SKM-1 treated with dmso at 0.1 percent for 144 hours (cell line): ENCODE measurements at regions not wholly inside any gene's neighbourhood (a gene's known extent, or its start where the extent isn't known, plus 50 kb on each side); places are given as distances from the start of the nearest gene placed in this dataset.

Source experiments
- DNase-seq: peaks from one replicate; lab custom pipeline; 2025; ENCODE audit not compliant: unreplicated experiment; lab: John Stamatoyannopoulos, UW

GRCh38 chr6:98516206-98516605 is 318.2 kb upstream of the POU3F2 start:
- DNase-seq, result no peak

DNA sequence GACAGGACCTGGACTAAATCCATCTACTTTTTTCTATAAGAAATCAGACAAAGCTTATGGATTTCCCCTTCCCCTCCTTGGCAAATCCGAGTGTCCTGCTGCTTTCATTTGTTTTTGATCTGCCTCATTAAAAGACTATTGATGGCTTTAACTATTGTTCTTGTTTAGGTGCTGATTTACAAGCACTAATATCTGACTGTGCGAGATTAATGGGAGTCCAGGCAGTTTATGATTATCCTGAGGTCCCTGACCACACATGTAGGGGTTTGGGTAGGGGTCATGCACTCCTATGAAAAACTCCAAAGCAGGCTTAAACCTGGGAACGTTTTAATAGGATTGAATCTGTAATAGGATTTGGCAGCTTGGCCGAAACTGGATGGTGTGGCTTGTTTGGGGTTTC is 317.5 kb upstream of the POU3F2 start:
- no peak for DNase-seq

GRCh38 chr6:98525860-98526259 is 308.5 kb upstream of the POU3F2 start:
- no peak for DNase-seq

DNA sequence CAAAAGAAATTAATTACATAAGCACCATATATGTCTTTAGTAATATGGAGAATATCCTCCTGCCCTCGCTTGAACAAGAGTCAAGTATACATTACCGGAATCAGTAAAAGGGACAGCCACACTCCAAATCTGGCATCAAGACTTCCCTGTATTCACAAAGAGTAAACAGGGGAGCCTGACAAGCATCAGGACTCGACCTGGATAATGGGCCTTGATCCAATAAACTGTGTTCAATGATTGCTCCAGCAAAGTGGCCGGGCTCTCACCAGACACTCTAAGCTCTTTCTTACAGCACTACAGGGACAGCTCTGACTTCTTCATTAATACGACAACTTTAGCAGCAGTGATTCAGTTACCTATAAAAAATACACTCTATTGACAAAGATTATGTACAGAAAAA is 307.9 kb upstream of the POU3F2 start:
- DNase-seq, result no peak

- DNase-seq, result no peak
These were observed 305.0 kb upstream of the POU3F2 start for GRCh38 chr6:98529364-98529763.

GRCh38 chr6:98530732-98531131 is 303.6 kb upstream of the POU3F2 start:
- no peak for DNase-seq

GRCh38 chr6:98532004-98532403 is 302.4 kb upstream of the POU3F2 start:
- DNase-seq, result no peak

- no peak for DNase-seq
These were observed 294.6 kb upstream of the POU3F2 start for GRCh38 chr6:98539741-98540140.

DNA sequence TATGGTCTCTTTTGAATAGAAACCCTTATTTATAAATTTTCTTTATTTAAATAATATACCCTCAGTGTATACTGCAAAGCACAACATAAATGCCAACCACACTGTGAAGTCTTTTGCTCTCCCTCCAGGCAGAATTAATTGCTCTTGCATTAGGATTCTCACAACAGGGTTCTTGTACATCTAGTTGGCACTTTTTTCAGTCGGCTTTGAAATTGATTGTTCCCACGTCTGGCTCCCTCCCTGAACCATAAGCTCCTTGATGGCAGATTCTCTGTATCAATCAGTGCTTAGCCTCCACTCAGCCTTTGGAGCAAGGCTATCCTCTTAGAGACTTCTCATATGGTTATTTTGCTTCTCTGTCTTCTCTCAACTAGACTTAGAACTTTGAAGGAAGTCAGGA is 288.0 kb upstream of the POU3F2 start:
- DNase-seq, result no peak

DNA sequence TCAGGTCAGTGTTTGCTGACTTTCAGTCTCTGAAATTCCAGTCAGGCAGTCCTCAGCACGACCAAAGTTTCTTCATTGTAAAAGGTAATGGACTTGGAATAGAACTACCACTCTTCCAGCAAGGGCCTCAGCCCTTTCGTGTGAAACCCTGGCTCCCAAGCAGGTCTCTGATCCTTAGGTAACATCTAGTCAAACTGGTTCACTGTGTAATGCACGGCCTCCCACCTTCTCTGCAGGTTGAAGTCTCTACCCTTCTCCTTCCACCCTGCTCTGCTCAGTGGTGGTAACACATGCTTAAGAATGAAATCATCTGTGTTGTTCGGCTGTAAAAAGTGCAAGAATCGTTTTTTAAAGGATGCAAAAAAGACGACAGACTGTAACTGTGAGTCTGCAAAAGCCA is 287.2 kb upstream of the POU3F2 start:
- no peak for DNase-seq

GRCh38 chr6:98547634-98548033 is 286.7 kb upstream of the POU3F2 start:
- DNase-seq, result no peak

GRCh38 chr6:98548301-98548700 is 286.1 kb upstream of the POU3F2 start:
- no peak for DNase-seq

DNA sequence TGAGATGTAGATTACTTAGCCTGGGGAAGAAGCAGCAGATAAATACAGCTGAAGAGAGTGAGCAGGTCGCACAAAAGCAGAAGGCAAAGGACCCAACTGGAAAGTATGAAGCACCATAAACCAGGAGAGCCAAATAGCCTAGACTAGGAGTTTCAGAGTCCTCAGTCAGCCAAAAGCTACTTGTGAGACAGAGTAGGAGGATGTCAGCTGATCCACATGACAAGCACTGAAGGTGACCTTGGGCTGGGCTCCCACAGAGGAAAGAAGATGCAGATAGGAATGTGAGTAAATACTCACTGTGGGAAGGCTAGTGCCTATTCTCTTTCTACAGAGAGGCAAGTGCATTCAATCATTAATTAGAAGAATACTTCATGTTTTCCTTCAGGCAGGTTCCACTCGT is 274.0 kb upstream of the POU3F2 start:
- no peak for DNase-seq

DNA sequence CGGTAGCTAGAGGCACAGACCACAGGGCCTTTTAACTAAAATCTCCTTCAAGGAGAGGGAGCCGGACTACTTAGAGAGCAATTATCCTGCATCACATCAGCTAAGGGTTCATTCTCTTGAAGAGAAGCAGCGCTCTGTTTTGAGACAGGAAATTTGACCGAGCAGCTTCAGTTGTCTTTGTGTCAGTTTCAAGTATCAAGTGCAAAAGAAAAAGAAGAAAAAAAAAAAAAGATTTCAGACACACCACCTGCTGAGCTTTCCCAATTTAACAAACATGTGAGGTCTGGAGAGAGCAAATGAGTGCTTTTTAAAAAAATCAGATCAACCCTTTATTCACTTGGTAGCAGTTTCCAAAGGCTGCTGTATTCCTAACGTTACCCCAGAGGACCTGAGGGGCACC is 273.5 kb upstream of the POU3F2 start:
- no peak for DNase-seq

DNA sequence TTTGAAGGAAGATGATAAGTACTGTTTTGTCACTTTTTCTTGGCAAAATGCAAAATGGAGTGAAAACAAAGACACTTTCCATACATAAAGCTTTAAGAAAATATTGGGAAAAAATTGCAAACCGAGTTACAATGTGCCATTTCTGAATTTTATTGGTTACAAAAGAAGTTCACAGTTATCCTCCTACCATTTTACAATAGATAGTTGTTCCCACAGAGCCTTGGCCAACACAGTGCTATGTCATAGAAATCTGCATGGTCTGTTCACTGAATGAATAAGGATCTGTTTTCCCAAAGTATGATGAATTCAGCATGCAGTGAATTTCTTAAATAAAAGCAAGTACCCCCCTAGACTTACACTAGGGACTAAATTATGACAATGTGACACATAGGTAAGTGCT is 268.2 kb upstream of the POU3F2 start:
- DNase-seq, result no peak

GRCh38 chr6:98572579-98572978 is 261.8 kb upstream of the POU3F2 start:
- DNase-seq, result no peak

- no peak for DNase-seq
These were observed 259.4 kb upstream of the POU3F2 start for GRCh38 chr6:98574984-98575383.

DNA sequence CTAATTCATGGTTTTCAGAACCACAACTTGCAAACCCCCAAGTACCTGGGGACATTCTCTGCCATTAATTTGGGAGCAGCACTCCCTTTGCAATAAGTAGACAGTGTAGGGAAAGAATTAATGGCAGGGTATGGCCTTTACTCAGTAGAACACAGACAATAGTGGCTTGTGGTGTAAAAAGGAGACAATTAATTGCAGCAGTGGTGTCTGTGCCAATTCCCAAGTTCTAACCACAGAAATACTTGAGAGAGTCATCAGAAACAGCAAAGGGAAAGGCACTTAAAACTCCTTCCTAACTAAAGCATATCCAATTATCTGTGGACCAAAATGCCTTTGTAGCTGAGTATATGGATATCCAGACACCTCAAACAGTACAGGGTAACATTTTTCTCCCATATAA is 257.6 kb upstream of the POU3F2 start:
- DNase-seq, result no peak

GRCh38 chr6:98578016-98578415 is 256.4 kb upstream of the POU3F2 start:
- DNase-seq, result no peak

DNA sequence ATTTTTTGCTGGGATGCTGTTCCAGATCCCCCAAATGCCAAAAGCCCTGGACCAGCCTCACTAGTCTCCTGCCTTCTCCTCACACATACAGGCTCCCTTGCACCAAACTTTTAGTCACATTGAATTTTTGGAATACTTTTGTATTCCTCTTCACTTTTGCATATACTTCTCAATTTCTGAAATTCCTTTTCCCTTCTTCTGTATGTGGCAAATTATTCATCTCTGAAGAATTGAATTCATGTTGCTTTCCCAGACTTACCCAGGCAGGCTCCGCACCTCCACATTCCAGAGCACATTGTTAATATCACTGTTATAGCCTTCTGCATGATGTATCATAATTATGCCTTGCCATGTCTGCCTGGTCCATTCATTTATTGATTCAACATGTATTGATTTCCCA is 255.3 kb upstream of the POU3F2 start:
- DNase-seq, result no peak

- no peak for DNase-seq
These were observed 254.4 kb upstream of the POU3F2 start for GRCh38 chr6:98579941-98580340.

- no peak for DNase-seq
These were observed 252.7 kb upstream of the POU3F2 start for GRCh38 chr6:98581705-98582104.

DNA sequence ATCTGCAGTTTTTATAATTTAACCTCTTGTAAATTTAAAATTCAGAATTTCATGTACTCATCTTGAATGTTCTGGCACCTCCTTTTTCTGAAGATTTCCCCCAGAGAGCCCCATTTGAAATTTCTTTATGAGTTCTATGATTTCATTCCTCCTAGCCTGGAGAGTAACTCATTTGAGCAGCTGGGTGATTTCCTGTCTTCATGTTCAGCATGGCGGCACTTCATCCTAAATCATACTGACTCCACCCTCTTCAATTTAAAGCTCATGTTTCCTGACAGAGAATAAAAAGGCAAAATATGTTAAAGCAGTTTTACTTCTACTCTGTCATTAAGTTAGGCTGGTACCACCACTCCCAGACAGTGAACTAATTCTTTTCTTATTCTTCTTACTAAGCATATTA is 250.9 kb upstream of the POU3F2 start:
- no peak for DNase-seq

- DNase-seq, result no peak
These were observed 248.2 kb upstream of the POU3F2 start for GRCh38 chr6:98586163-98586562.
